Lower lobe of right lung (tissue), 2 donors: ENCODE measurements at regions not wholly inside any gene's neighbourhood (a gene's known extent, or its start where the extent isn't known, plus 50 kb on each side); places are given as distances from the start of the nearest gene placed in this dataset.

ENCODE experiments used
- ATAC-seq, 2 donors: fragments of 200-7000 bp; cut with Tn5 transposase; one replicate each; pipeline ENCODE4 v1.9.1; 2020 to 2022; ENCODE audit warnings: mild to moderate bottlenecking in 2 of 2, moderate library complexity in 2 of 2
- DNase-seq: peaks from one replicate; pipeline ENCODE4 v3.0.0-alpha.2; 2020
- H3K27ac ChIP-seq: fragments of 200-600 bp; one replicate; pipeline ENCODE4 v1.8.0; 2022
- H3K27me3 ChIP-seq: fragments of 200-600 bp; one replicate; pipeline ENCODE4 v1.8.0; 2022; ENCODE audit warnings: low read depth
- H3K36me3 ChIP-seq: fragments of 200-600 bp; one replicate; pipeline ENCODE4 v1.8.0; 2022; ENCODE audit warnings: mild to moderate bottlenecking
- H3K4me1 ChIP-seq: fragments of 200-600 bp; one replicate; pipeline ENCODE4 v1.8.0; 2022
- H3K4me3 ChIP-seq: fragments of 200-600 bp; one replicate; pipeline ENCODE4 v1.8.0; 2022; ENCODE audit warnings: mild to moderate bottlenecking
- H3K9me3 ChIP-seq: fragments of 200-600 bp; one replicate; pipeline ENCODE4 v1.8.0; 2022
- CTCF ChIP-seq: fragments of 200-600 bp; IDR thresholded peaks from one replicate; pipeline ENCODE4 v1.8.0; 2022; ENCODE audit warnings: antibody characterized with exemption, mild to moderate bottlenecking
- intact Hi-C: fragments of 100-400 bp; cut with DNase I; formaldehyde crosslinking; loops from one replicate; pipeline ENCODE4 v1.11.0; 2022
- donor health status: DM: no; HTN: yes; CAD: no; lungs with severe emphysema.

GRCh38 chr14:92263681-92264080 is 59.3 kb upstream of the SLC24A4 start:
- Histone ChIP-seq H3K36me3 (no peaks in the 10 kb centered on the region), H3K4me3 (no peak overlapping the region), H3K27me3 (no peaks in the 10 kb centered on the region), H3K27ac (no peak overlapping the region), H3K9me3 (no peaks in the 10 kb centered on the region), H3K4me1 (no peaks in the 10 kb centered on the region)
- no peak for TF ChIP-seq CTCF
- intact Hi-C loops: no loop called here
- DNase-seq (no peak), ATAC-seq (peak; percentile 15 to 29)

- Histone ChIP-seq H3K27ac (no peak overlapping the region), H3K4me1 (no peaks in the 10 kb centered on the region), H3K9me3 (no peaks in the 10 kb centered on the region), H3K36me3 (no peaks in the 10 kb centered on the region), H3K4me3 (no peak overlapping the region), H3K27me3 (no peaks in the 10 kb centered on the region)
- peak; percentile 18 to 25 for ATAC-seq
- no peak for TF ChIP-seq CTCF
- intact Hi-C loops: no loop called here
- DNase-seq: no peak
Observed at GRCh38 chr14:92264195-92264594, 58.8 kb upstream of the SLC24A4 start.

DNA sequence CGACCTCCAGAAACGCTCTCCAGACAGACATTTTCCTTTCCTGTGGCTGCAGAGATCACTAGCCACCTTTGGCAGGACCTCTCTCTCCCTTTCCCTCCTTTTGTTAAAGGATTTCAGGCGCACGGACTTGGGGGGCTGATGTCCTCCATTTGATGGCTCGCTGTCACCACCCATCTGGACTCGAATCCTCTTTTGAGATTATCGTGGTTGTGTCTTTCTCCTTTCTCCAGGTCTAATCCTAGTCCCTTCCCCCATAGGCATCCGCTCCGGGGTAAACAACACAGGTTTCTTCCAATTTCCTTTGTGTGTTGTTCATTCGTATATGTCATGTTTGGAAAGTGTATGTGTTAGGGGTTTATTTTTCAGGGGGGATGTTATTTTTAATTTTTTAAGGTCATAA is 56.7 kb upstream of the SLC24A4 start:
- Histone ChIP-seq H3K9me3 (no peaks in the 10 kb centered on the region), H3K4me1 (no peaks in the 10 kb centered on the region), H3K27me3 (no peaks in the 10 kb centered on the region), H3K4me3 (no peak overlapping the region), H3K36me3 (no peaks in the 10 kb centered on the region), H3K27ac (no peak overlapping the region)
- no peak for TF ChIP-seq CTCF
- ATAC-seq: no peak
- DNase-seq: no peak
- intact Hi-C loops: no loop called here
